GM12878 (cell line): ENCODE measurements at regions not wholly inside any gene's neighbourhood (a gene's known extent, or its start where the extent isn't known, plus 50 kb on each side); places are given as distances from the start of the nearest gene placed in this dataset.

Experiments used
- ATAC-seq: fragments of 200-7000 bp; cut with Tn5 transposase; 3 replicates; pipeline ENCODE4 v1.9.1; 2020; ENCODE audit warnings: mild to moderate bottlenecking, moderate library complexity
- BruUV-seq: library from RNA; stranded (reverse); fragments of 400-500 nt; replicated peaks from 2 replicates; lab custom pipeline; 2021; lab: Mats Ljungman, UMichigan
- CTCF ChIA-PET: fragments of 300-600 bp; sonication (Branson Sonifier 250); formaldehyde crosslinking; extraction: SDS; loops from one replicate; lab custom pipeline; 2021; ENCODE audit warnings: inconsistent platforms; lab: Yijun Ruan, JAX
- POLR2A ChIA-PET: fragments of 350-600 bp; formaldehyde crosslinking; extraction: SDS; loops from one replicate; lab custom pipeline; 2021; ENCODE audit warnings: inconsistent platforms; lab: Charles Lee
- RAD21 ChIA-PET: fragments of 300-600 bp; sonication (Branson Sonifier 250); formaldehyde crosslinking; loops from one replicate; lab custom pipeline; 2023; ENCODE audit warnings: antibody characterized with exemption; ENCODE audit not compliant: unreplicated experiment; lab: Charles Lee
- SMC1A ChIA-PET: fragments of 300-600 bp; sonication (Branson Sonifier 250); formaldehyde crosslinking; loops from one replicate; lab custom pipeline; 2023; ENCODE audit not compliant: unreplicated experiment, uncharacterized antibody; lab: Charles Lee
- DNase-seq: peaks from one replicate; pipeline ENCODE4 v3.0.0-alpha.2; 2011; ENCODE audit warnings: low read depth, low spot score
- FAIRE-seq: peaks from 3 replicates; lab custom pipeline; 2011; peaks lifted over from hg19 to GRCh38; lab: Jason Lieb, UNC
- H2AFZ ChIP-seq: 2 replicates; pipeline ENCODE4 v1.6.0; 2011; ENCODE audit warnings: low read depth, low read length, control low read depth; ENCODE audit not compliant: control insufficient read depth
- H3K27ac ChIP-seq: 2 replicates; pipeline ENCODE4 v1.5.1; 2011; ENCODE audit warnings: control low read depth; ENCODE audit not compliant: control insufficient read depth, insufficient read depth
- H3K27me3 ChIP-seq, 2 experiments: replicated peaks in 1 of 2; 2 replicates each; pipeline versions ENCODE4 v1.6.0 to v1.6.1; 2011; ENCODE audit warnings: low read length in 1 of 2; ENCODE audit not compliant: control insufficient read depth in 2 of 2, insufficient read depth in 2 of 2
- H3K36me3 ChIP-seq, 2 experiments: 2 replicates each; pipeline ENCODE4 v1.5.1; 2011; ENCODE audit warnings: low read length in 1 of 2; ENCODE audit not compliant: control insufficient read depth in 2 of 2, insufficient read depth in 2 of 2
- H3K4me1 ChIP-seq: 2 replicates; pipeline ENCODE4 v1.6.1; 2011; ENCODE audit warnings: mild to moderate bottlenecking, low read length, moderate library complexity, mixed read lengths; ENCODE audit not compliant: control insufficient read depth, insufficient read depth
- H3K4me2 ChIP-seq: 2 replicates; pipeline ENCODE4 v1.6.0; 2011; ENCODE audit warnings: control low read depth; ENCODE audit not compliant: control insufficient read depth, insufficient read depth
- H3K4me3 ChIP-seq: fragments of 200-600 bp; sonication (generic); 2 replicates; pipeline ENCODE4 v1.5.1; 2016
- H3K79me2 ChIP-seq: 2 replicates; pipeline ENCODE4 v1.6.0; 2011; ENCODE audit warnings: low read length; ENCODE audit not compliant: control insufficient read depth, insufficient read depth
- H3K9ac ChIP-seq: 2 replicates; pipeline ENCODE4 v1.8.0; 2011; ENCODE audit warnings: low read length, control low read depth, mixed read lengths; ENCODE audit not compliant: control insufficient read depth, insufficient read depth
- H3K9me3 ChIP-seq: replicated peaks from 3 replicates; pipeline ENCODE4 v1.5.1; 2011; ENCODE audit warnings: mild to moderate bottlenecking, low read length; ENCODE audit not compliant: control insufficient read depth, insufficient read depth
- H4K20me1 ChIP-seq: 2 replicates; pipeline ENCODE4 v1.6.0; 2011; ENCODE audit not compliant: control insufficient read depth, insufficient read depth
- PML ChIP-seq: IDR thresholded peaks from 2 replicates; pipeline ENCODE4 v1.6.1; 2012; ENCODE audit warnings: low read length, inconsistent platforms
- RCOR1 ChIP-seq: conservative IDR thresholded peaks from 2 replicates; pipeline ENCODE4 v1.6.1; 2012; ENCODE audit warnings: low read depth, low read length, improper control_type of control experiment
- TCF3 ChIP-seq: IDR thresholded peaks from 2 replicates; pipeline ENCODE4 v1.6.1; 2012; ENCODE audit warnings: low read depth, mild to moderate bottlenecking, low read length, borderline replicate concordance; ENCODE audit not compliant: insufficient read depth
- WGBS: methylation state at CpG from one replicate; pipeline ENCODE4 v1.1.6; 2016; ENCODE audit warnings: low lambda C conversion rate; ENCODE audit not compliant: insufficient replicate concordance, insufficient coverage; ENCODE audit errors: missing lambda C conversion rate; 5-methylcytosine and 5-hydroxymethylcytosine counted together
- in situ Hi-C: fragments of 300-500 bp; cut with MboI; formaldehyde crosslinking; loops from 9 replicates; pipeline ENCODE4 v1.14.3; 2018; ENCODE audit warnings: mixed read lengths
- intact Hi-C: fragments of 100-400 bp; cut with micrococcal nuclease; formaldehyde crosslinking; loops from one replicate; pipeline ENCODE4 v1.14.2; 2022; ENCODE audit not compliant: unreplicated experiment
- TF ChIP-seq, protein P1 (sequence below): fragments of 450-650 bp; IDR thresholded peaks from 2 replicates; pipeline ENCODE4 v1.6.1; 2017; ENCODE audit warnings: mild to moderate bottlenecking, moderate library complexity
- TF ChIP-seq, protein P2 (sequence below): fragments of 450-650 bp; IDR thresholded peaks from 2 replicates; pipeline ENCODE4 v1.6.1; 2017; ENCODE audit warnings: low read depth, mild to moderate bottlenecking, moderate library complexity

DNA sequence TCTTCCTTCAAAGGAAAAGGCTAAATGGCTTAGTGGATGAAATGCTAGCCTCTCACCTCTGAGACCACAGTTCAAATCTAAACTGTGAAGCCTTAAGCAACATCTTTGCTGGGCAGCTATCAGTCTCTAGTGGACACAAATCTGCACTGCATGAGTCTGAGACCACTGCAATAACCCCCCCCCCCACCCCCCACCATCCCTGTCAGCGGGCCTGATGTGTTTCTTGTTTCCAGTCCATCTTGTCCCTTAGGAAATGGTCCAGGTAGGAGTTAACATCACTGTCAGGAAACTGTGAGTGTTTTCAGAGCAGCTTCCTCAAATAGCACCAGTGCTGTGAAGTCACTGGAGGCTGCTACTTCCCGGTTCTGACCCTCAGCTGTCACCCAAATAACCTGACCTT is 140.6 kb upstream of the TMCO5A start (continued):
- TF ChIP-seq, protein P1, sequence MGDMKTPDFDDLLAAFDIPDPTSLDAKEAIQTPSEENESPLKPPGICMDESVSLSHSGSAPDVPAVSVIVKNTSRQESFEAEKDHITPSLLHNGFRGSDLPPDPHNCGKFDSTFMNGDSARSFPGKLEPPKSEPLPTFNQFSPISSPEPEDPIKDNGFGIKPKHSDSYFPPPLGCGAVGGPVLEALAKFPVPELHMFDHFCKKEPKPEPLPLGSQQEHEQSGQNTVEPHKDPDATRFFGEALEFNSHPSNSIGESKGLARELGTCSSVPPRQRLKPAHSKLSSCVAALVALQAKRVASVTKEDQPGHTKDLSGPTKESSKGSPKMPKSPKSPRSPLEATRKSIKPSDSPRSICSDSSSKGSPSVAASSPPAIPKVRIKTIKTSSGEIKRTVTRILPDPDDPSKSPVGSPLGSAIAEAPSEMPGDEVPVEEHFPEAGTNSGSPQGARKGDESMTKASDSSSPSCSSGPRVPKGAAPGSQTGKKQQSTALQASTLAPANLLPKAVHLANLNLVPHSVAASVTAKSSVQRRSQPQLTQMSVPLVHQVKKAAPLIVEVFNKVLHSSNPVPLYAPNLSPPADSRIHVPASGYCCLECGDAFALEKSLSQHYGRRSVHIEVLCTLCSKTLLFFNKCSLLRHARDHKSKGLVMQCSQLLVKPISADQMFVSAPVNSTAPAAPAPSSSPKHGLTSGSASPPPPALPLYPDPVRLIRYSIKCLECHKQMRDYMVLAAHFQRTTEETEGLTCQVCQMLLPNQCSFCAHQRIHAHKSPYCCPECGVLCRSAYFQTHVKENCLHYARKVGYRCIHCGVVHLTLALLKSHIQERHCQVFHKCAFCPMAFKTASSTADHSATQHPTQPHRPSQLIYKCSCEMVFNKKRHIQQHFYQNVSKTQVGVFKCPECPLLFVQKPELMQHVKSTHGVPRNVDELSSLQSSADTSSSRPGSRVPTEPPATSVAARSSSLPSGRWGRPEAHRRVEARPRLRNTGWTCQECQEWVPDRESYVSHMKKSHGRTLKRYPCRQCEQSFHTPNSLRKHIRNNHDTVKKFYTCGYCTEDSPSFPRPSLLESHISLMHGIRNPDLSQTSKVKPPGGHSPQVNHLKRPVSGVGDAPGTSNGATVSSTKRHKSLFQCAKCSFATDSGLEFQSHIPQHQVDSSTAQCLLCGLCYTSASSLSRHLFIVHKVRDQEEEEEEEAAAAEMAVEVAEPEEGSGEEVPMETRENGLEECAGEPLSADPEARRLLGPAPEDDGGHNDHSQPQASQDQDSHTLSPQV = no peak
- TF ChIP-seq, all 136 proteins: peak for 0

DNA sequence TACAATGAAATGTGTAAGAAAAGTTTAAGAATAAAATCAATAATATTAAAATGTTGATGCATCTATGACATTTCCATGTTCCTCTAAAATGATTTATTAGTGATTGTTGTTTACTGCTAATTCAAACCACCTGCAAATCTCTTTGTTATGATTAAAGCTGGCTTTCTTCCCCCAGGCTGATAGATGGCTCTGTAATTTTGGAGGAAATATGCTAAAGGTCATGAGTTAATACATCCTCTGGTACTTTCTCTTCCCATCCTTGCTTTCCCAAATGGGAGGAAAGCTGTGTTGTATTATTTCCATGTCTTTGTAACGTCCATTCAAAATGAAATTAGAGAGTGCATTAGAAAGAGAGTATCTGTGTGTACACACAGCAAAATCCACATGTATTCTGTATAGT is 139.5 kb upstream of the TMCO5A start:
- POLR2A ChIA-PET = no interaction called here
- H3K36me3 ChIP-seq = no peaks in the 10 kb centered on the region

More for the DNA sequence above, 139.5 kb upstream of the TMCO5A start:
- no peak for DNase-seq
- Histone ChIP-seq H3K27ac (no peak overlapping the region), H3K4me1 (no peaks in the 10 kb centered on the region), H3K4me2 (no peak overlapping the region), H3K9me3 (no peaks in the 10 kb centered on the region), H3K9ac (no peak overlapping the region), H4K20me1 (no peaks in the 10 kb centered on the region), H3K27me3 (0 out of 4 replicates have a peak, but pooled peaks cover 0 to 2% of the 10 kb centered on the region in 2 experiments), H2AFZ (no peak overlapping the region), H3K79me2 (no peaks in the 10 kb centered on the region), H3K4me3 (no peak overlapping the region)
- no peak for ATAC-seq
- TF ChIP-seq, protein P2, sequence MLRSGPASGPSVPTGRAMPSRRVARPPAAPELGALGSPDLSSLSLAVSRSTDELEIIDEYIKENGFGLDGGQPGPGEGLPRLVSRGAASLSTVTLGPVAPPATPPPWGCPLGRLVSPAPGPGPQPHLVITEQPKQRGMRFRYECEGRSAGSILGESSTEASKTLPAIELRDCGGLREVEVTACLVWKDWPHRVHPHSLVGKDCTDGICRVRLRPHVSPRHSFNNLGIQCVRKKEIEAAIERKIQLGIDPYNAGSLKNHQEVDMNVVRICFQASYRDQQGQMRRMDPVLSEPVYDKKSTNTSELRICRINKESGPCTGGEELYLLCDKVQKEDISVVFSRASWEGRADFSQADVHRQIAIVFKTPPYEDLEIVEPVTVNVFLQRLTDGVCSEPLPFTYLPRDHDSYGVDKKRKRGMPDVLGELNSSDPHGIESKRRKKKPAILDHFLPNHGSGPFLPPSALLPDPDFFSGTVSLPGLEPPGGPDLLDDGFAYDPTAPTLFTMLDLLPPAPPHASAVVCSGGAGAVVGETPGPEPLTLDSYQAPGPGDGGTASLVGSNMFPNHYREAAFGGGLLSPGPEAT = no peak
- no peak for TF ChIP-seq TCF3
- TF ChIP-seq PML = no peak
- no peak for TF ChIP-seq RCOR1
- RAD21 ChIA-PET = no interaction called here
- WGBS = 0% methylated on average over 1 of the region's 1 CpG
- intact Hi-C loops = no loop called here
- in situ Hi-C loops = no loop called here
- CTCF ChIA-PET = interaction anchor here (1.0 to 1.3 kb wide), 2 partner anchors 80 to 85 kb away, joined by 3 read pairs; no protein-coding TSS in a partner anchor
- FAIRE-seq = no peak
- BruUV-seq = no TSS peak
- SMC1A ChIA-PET = interaction anchor here (0.8 to 1.0 kb wide), 2 partner anchors 14 to 64 kb away, joined by 3 read pairs; no protein-coding TSS in a partner anchor
